K562 (cell line): ENCODE measurements at regions not wholly inside any gene's neighbourhood (a gene's known extent, or its start where the extent isn't known, plus 50 kb on each side); places are given as distances from the start of the nearest gene placed in this dataset.

Experiments
- ATAC-seq: fragments of 200-7000 bp; cut with Tn5 transposase; 3 replicates; pipeline ENCODE4 v1.9.1; 2020; ENCODE audit warnings: moderate library complexity
- BruUV-seq: library from RNA; stranded (reverse); fragments of 400-500 nt; replicated peaks from 2 replicates; lab custom pipeline; 2021; lab: Mats Ljungman, UMichigan
- CTCF ChIA-PET: fragments of 300-600 bp; formaldehyde crosslinking; extraction: SDS; loops from one replicate; lab custom pipeline; 2021; ENCODE audit warnings: low intra/inter-chr PET ratio; lab: Yijun Ruan, JAX
- POLR2A ChIA-PET: fragments of 300-600, 350-650 bp; sonication (Branson Sonifier 250); formaldehyde crosslinking; extraction: SDS; loops from one replicate; lab custom pipeline; 2021; ENCODE audit warnings: antibody characterized with exemption, inconsistent platforms; lab: Yijun Ruan, JAX
- DNase-seq, 4 experiments: peaks; one replicate each; pipeline versions ENCODE4 v3.0.0 to v3.0.0-alpha.2; 2011 to 2018; ENCODE audit warnings: low spot score in 3 of 4, mixed read lengths in 3 of 4; ENCODE audit errors: extremely low read depth in 1 of 4
- FAIRE-seq: peaks from 2 replicates; lab custom pipeline; 2011; peaks lifted over from hg19 to GRCh38; lab: Jason Lieb, UNC
- H2AFZ ChIP-seq: 2 replicates; pipeline ENCODE4 v1.6.0; 2011; ENCODE audit warnings: low read depth, low read length, control low read depth, inconsistent platforms
- H3K27ac ChIP-seq: fragments of 200-600 bp; 3 replicates; pipeline ENCODE4 v1.8.0; 2011; ENCODE audit warnings: low read depth, mild to moderate bottlenecking, control low read depth, inconsistent platforms, low read length, moderate library complexity, mixed read lengths; ENCODE audit errors: extremely low read depth
- H3K27me3 ChIP-seq, 2 experiments: fragments of 300-600 bp in 1 of 2; 2 replicates in 1 of 2; 3 replicates in 1 of 2; pipeline versions ENCODE4 v1.6.0 to v1.8.0; 2011; ENCODE audit warnings: inconsistent platforms in 2 of 2, low read length in 2 of 2, mild to moderate bottlenecking in 1 of 2, mixed read lengths in 1 of 2, moderate library complexity in 1 of 2; ENCODE audit not compliant: control insufficient read depth in 2 of 2, insufficient read depth in 2 of 2
- H3K36me3 ChIP-seq: fragments of 300-600 bp; 3 replicates; pipeline ENCODE4 v1.8.0; 2011; ENCODE audit warnings: mild to moderate bottlenecking, low read length, inconsistent platforms; ENCODE audit not compliant: control insufficient read depth, insufficient read depth
- H3K4me1 ChIP-seq, 2 experiments: fragments of 200-600 bp in 1 of 2; replicated peaks in 1 of 2; 2 replicates in 1 of 2; 3 replicates in 1 of 2; pipeline versions ENCODE4 v1.5.1 to v1.8.0; 2011; ENCODE audit warnings: inconsistent platforms in 2 of 2, low read length in 2 of 2, mild to moderate bottlenecking in 1 of 2, mixed read lengths in 1 of 2, moderate library complexity in 1 of 2; ENCODE audit not compliant: control insufficient read depth in 2 of 2, insufficient read depth in 2 of 2
- H3K4me2 ChIP-seq: 2 replicates; pipeline ENCODE4 v1.6.1; 2011; ENCODE audit warnings: low read length, control low read depth, inconsistent platforms, mixed read lengths; ENCODE audit not compliant: insufficient read depth
- H3K4me3 ChIP-seq: fragments of 200-600 bp; sonication (generic), shearing (Covaris generic); 2 replicates; pipeline ENCODE4 v1.5.1; 2016; ENCODE audit warnings: control low read depth, inconsistent platforms
- H3K79me2 ChIP-seq: fragments of 200-600 bp; 3 replicates; pipeline ENCODE4 v1.8.0; 2011; ENCODE audit warnings: low read length, inconsistent platforms; ENCODE audit not compliant: control insufficient read depth, insufficient read depth
- H3K9ac ChIP-seq, 2 experiments: 2 replicates each; pipeline versions ENCODE4 v1.6.0 to v1.6.1; 2011; ENCODE audit warnings: low read depth in 2 of 2, low read length in 2 of 2, control low read depth in 1 of 2, inconsistent platforms in 1 of 2, mild to moderate bottlenecking in 1 of 2, mixed read lengths in 1 of 2; ENCODE audit not compliant: insufficient read depth in 1 of 2
- H3K9me1 ChIP-seq: one replicate; pipeline ENCODE4 v1.6.0; 2011; ENCODE audit warnings: inconsistent platforms, mild to moderate bottlenecking, low read length, moderate library complexity; ENCODE audit not compliant: control insufficient read depth, insufficient read depth
- H3K9me3 ChIP-seq: replicated peaks from 2 replicates; pipeline ENCODE4 v1.5.1; 2011; ENCODE audit warnings: low read depth, low read length, inconsistent platforms; ENCODE audit not compliant: control insufficient read depth, insufficient read depth
- H4K20me1 ChIP-seq: replicated peaks from 2 replicates; pipeline ENCODE4 v1.6.1; 2011; ENCODE audit warnings: low read length, inconsistent platforms, mixed read lengths; ENCODE audit not compliant: control insufficient read depth, insufficient read depth
- MCM5 ChIP-seq: fragments of 450-650 bp; IDR thresholded peaks from 2 replicates; pipeline ENCODE4 v1.6.1; 2016; ENCODE audit warnings: low read depth
- NCOA6 ChIP-seq: fragments of 450-650 bp; IDR thresholded peaks from 2 replicates; pipeline ENCODE4 v1.6.1; 2017; ENCODE audit warnings: mild to moderate bottlenecking
- SMC3 ChIP-seq: conservative IDR thresholded peaks from 2 replicates; pipeline ENCODE4 v1.6.1; 2011; ENCODE audit warnings: low read depth, low read length, improper control_type of control experiment; ENCODE audit not compliant: insufficient read depth
- WGBS: fragments of 100-300 bp; shearing (Covaris generic); methylation state at CpG from one replicate; pipeline ENCODE4 v1.1.6; 2016; ENCODE audit warnings: low coverage, mixed read lengths; ENCODE audit not compliant: insufficient coverage; ENCODE audit errors: missing lambda C conversion rate; 5-methylcytosine and 5-hydroxymethylcytosine counted together
- in situ Hi-C: fragments of 300-500 bp; cut with MboI; formaldehyde crosslinking; loops from 4 replicates; pipeline ENCODE4 v1.15.0; 2018; ENCODE audit warnings: inconsistent platforms, mixed read lengths
- intact Hi-C: fragments of 100-400 bp; cut with micrococcal nuclease; formaldehyde crosslinking; loops from 2 replicates; pipeline ENCODE4 v1.14.2; 2022
- TF ChIP-seq, protein P1 (sequence below): fragments of 250-450 bp; sonication (Bioruptor Pico); IDR thresholded peaks from 2 replicates; pipeline ENCODE4 v1.5.0; 2022; ENCODE audit warnings: mild to moderate bottlenecking

DNA sequence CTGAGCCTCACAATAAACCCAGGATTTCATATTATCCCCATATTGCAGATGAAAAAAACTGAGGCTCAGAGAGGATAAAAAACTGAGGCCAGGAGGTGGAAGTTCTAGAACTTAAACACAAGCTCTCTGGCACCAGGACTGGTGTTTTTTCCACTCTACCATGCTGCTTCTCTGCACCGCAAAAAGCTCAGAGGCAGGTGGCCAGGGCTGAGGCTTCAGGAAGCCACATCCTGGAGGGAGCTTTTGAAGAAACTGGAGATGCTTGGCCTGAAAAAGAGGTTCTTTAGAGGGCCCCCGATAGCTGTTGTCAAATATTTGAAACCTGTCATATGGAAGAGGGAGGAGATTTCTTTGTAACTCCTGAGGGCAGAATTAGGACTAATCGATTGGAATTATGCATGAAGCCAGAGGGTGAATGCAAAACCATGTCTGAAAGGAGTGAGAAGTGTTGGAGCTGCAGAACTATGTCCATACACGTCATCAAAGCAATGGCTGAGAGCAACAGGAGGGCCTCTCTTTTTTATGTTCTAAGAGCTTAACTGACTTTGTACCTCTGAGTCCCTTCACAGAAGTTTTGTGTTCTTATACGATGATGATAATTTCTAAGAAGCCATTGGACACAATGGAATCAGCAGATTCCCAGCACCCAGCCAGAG, 448.6 kb downstream of the FUT8 start:
- Histone ChIP-seq H3K4me2 (no peak overlapping the region), H3K4me1 (no peaks in the 10 kb centered on the region), H3K4me3 (no peak overlapping the region), H2AFZ (no peak overlapping the region), H3K27ac (no peak overlapping the region), H3K9ac (no peak overlapping the region), H3K9me1 (no peaks in the 10 kb centered on the region), H3K36me3 (no peaks in the 10 kb centered on the region), H3K9me3 (no peaks in the 10 kb centered on the region), H3K79me2 (no peaks in the 10 kb centered on the region), H3K27me3 (no peaks in the 10 kb centered on the region), H4K20me1 (no peaks in the 10 kb centered on the region)
- ATAC-seq, result no peak
- ChIA-PET CTCF (no interaction called here), POLR2A (interaction anchor here (0.7 kb wide), 1 partner anchor 34 kb away, joined by 3 read pairs; no protein-coding TSS in a partner anchor)
- DNase-seq, result no peak
- intact Hi-C loops (no loop called here), in situ Hi-C loops (no loop called here)
- BruUV-seq, result no TSS peak
- WGBS, result 2% methylated on average over 5 of the region's 5 CpGs
- TF ChIP-seq NCOA6 (no peak), SMC3 (no peak), MCM5 (no peak)
- TF ChIP-seq, protein P1, sequence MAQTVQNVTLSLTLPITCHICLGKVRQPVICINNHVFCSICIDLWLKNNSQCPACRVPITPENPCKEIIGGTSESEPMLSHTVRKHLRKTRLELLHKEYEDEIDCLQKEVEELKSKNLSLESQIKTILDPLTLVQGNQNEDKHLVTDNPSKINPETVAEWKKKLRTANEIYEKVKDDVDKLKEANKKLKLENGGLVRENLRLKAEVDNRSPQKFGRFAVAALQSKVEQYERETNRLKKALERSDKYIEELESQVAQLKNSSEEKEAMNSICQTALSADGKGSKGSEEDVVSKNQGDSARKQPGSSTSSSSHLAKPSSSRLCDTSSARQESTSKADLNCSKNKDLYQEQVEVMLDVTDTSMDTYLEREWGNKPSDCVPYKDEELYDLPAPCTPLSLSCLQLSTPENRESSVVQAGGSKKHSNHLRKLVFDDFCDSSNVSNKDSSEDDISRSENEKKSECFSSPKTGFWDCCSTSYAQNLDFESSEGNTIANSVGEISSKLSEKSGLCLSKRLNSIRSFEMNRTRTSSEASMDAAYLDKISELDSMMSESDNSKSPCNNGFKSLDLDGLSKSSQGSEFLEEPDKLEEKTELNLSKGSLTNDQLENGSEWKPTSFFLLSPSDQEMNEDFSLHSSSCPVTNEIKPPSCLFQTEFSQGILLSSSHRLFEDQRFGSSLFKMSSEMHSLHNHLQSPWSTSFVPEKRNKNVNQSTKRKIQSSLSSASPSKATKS (CRISPR knock-in tag), result no peak
- FAIRE-seq, result no peak
